MM.1S (cell line): ENCODE measurements at regions not wholly inside any gene's neighbourhood (a gene's known extent, or its start where the extent isn't known, plus 50 kb on each side); places are given as distances from the start of the nearest gene placed in this dataset.
A peak's percentile ranks its signal among the peaks of the same experiment; 100 is the strongest.

ENCODE experiments used
- DNase-seq: peaks from one replicate; pipeline ENCODE4 v3.0.0-alpha.2; 2015
- H2AFZ ChIP-seq: fragments of 300-600 bp; sonication (generic); 2 replicates; pipeline ENCODE4 v1.6.0; 2016; ENCODE audit warnings: antibody characterized with exemption, low read length
- H3F3A ChIP-seq: fragments of 300-600 bp; sonication (generic); 2 replicates; pipeline ENCODE4 v1.6.1; 2016; ENCODE audit warnings: mild to moderate bottlenecking, antibody characterized with exemption, low read length, moderate library complexity, mixed read lengths; ENCODE audit not compliant: insufficient read depth
- H3K27ac ChIP-seq: fragments of 300-600 bp; sonication (generic); 2 replicates; pipeline ENCODE4 v1.5.1; 2016; ENCODE audit warnings: mild to moderate bottlenecking, low read length
- H3K27me3 ChIP-seq: fragments of 300-600 bp; sonication (generic); replicated peaks from 2 replicates; pipeline ENCODE4 v1.6.0; 2016; ENCODE audit warnings: low read length; ENCODE audit not compliant: insufficient read depth
- H3K36me3 ChIP-seq: fragments of 300-600 bp; sonication (generic); replicated peaks from 2 replicates; pipeline ENCODE4 v1.6.1; 2016; ENCODE audit warnings: mild to moderate bottlenecking, low read length, mixed read lengths; ENCODE audit not compliant: insufficient read depth
- H3K4me1 ChIP-seq: fragments of 300-600 bp; sonication (generic); 2 replicates; pipeline ENCODE4 v1.6.1; 2016; ENCODE audit warnings: low read length, mixed read lengths
- H3K4me2 ChIP-seq: fragments of 300-600 bp; sonication (generic); 2 replicates; pipeline ENCODE4 v1.6.0; 2016; ENCODE audit warnings: low read depth, low read length
- H3K4me3 ChIP-seq: fragments of 300-600 bp; sonication (generic); 2 replicates; pipeline ENCODE4 v1.5.1; 2016; ENCODE audit warnings: low read length, mixed read lengths
- H3K79me2 ChIP-seq: fragments of 300-600 bp; sonication (generic); 2 replicates; pipeline ENCODE4 v1.6.1; 2016; ENCODE audit warnings: mixed run types, low read length, mixed read lengths
- H3K9ac ChIP-seq: fragments of 300-600 bp; sonication (generic); 2 replicates; pipeline ENCODE4 v1.6.1; 2016; ENCODE audit warnings: low read length, mixed read lengths
- H3K9me2 ChIP-seq: fragments of 300-600 bp; sonication (generic); replicated peaks from 2 replicates; pipeline ENCODE4 v1.6.1; 2016; ENCODE audit warnings: mild to moderate bottlenecking, low read length, mixed read lengths; ENCODE audit not compliant: insufficient read depth
- H3K9me3 ChIP-seq: fragments of 300-600 bp; sonication (generic); replicated peaks from 2 replicates; pipeline ENCODE4 v1.6.1; 2016; ENCODE audit warnings: mild to moderate bottlenecking, low read length, mixed read lengths; ENCODE audit not compliant: insufficient read depth
- H4K20me1 ChIP-seq: fragments of 300-600 bp; sonication (generic); 2 replicates; pipeline ENCODE4 v1.6.1; 2016; ENCODE audit warnings: mild to moderate bottlenecking, low read length, moderate library complexity, mixed read lengths; ENCODE audit not compliant: insufficient read depth
- EZH2 ChIP-seq: fragments of 300-600 bp; sonication (generic); optimal IDR thresholded peaks from 2 replicates; pipeline ENCODE3; 2017; ENCODE audit warnings: low read depth, mild to moderate bottlenecking, antibody characterized with exemption, low read length, mixed read lengths
- EZH2phosphoT487 ChIP-seq: fragments of 300-600 bp; sonication (generic); IDR thresholded peaks from 2 replicates; pipeline ENCODE4 v1.6.1; 2018; ENCODE audit warnings: antibody characterized with exemption, low read length
- TF ChIP-seq, protein P1 (sequence below): fragments of 300-600 bp; sonication (generic); IDR thresholded peaks from 2 replicates; pipeline ENCODE4 v1.5.1; 2016; ENCODE audit warnings: antibody characterized with exemption, low read length, mixed read lengths

GRCh38 chr1:115469703-115470476 lies 131.8 kb upstream of the NGF start:
- H3K4me2 ChIP-seq = no peak overlapping the region
- H3K27ac ChIP-seq = no peak overlapping the region
- H3K4me3 ChIP-seq = no peak overlapping the region
- H3K9ac ChIP-seq = no peak overlapping the region
- H3K9me3 ChIP-seq = no peaks in the 10 kb centered on the region
- no peaks in the 10 kb centered on the region for H3K27me3 ChIP-seq
- no peaks in the 10 kb centered on the region for H4K20me1 ChIP-seq
- no peak for TF ChIP-seq EZH2
- TF ChIP-seq, protein P1, sequence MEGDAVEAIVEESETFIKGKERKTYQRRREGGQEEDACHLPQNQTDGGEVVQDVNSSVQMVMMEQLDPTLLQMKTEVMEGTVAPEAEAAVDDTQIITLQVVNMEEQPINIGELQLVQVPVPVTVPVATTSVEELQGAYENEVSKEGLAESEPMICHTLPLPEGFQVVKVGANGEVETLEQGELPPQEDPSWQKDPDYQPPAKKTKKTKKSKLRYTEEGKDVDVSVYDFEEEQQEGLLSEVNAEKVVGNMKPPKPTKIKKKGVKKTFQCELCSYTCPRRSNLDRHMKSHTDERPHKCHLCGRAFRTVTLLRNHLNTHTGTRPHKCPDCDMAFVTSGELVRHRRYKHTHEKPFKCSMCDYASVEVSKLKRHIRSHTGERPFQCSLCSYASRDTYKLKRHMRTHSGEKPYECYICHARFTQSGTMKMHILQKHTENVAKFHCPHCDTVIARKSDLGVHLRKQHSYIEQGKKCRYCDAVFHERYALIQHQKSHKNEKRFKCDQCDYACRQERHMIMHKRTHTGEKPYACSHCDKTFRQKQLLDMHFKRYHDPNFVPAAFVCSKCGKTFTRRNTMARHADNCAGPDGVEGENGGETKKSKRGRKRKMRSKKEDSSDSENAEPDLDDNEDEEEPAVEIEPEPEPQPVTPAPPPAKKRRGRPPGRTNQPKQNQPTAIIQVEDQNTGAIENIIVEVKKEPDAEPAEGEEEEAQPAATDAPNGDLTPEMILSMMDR = peak; percentile 76
- no peaks in the 10 kb centered on the region for H3K4me1 ChIP-seq
- H3K79me2 ChIP-seq = no peaks in the 10 kb centered on the region
- no peak for DNase-seq
- no peak overlapping the region for H2AFZ ChIP-seq
- no peaks in the 10 kb centered on the region for H3K36me3 ChIP-seq
- no peaks in the 10 kb centered on the region for H3F3A ChIP-seq
- H3K9me2 ChIP-seq = no peaks in the 10 kb centered on the region

GRCh38 chr1:115467790-115468189 lies 129.7 kb upstream of the NGF start:
- no peaks in the 10 kb centered on the region for H3K9me2 ChIP-seq
- H3K4me2 ChIP-seq = no peak overlapping the region
- H3K9ac ChIP-seq = no peak overlapping the region
- no peak for DNase-seq
- H3K36me3 ChIP-seq = no peaks in the 10 kb centered on the region
- no peaks in the 10 kb centered on the region for H3K79me2 ChIP-seq
- H3K4me3 ChIP-seq = no peak overlapping the region
- H3K27ac ChIP-seq = no peak overlapping the region
- H2AFZ ChIP-seq = no peak overlapping the region
- H3K4me1 ChIP-seq = no peaks in the 10 kb centered on the region
- no peaks in the 10 kb centered on the region for H3F3A ChIP-seq
- H3K9me3 ChIP-seq = no peaks in the 10 kb centered on the region
- H4K20me1 ChIP-seq = no peaks in the 10 kb centered on the region
- TF ChIP-seq, protein P1 = no peak
- TF ChIP-seq EZH2 (no peak), EZH2phosphoT487 (no peak)
- no peaks in the 10 kb centered on the region for H3K27me3 ChIP-seq

DNA sequence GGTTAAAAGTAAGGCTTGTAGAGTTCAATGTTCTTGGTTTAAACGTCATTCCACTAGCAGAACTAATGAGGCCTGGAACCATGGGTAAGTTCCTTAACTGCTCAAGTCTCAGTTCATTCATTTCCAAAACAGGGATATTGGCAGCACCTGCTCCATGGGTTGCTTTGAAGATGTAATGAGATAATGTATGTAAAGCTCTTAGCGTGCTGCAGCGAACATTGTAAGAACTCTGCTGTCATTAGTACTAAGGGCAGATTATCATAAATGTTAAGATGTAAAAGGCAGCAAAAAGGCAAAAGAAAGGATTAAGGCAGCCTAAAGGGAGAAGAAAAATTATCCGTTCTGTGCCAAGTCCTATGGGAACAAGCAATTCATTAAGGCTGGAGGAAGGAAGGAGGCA lies 129.1 kb upstream of the NGF start:
- no peak for DNase-seq
- H2AFZ ChIP-seq = no peak overlapping the region
- no peaks in the 10 kb centered on the region for H3K9me2 ChIP-seq

More for the DNA sequence above, 129.1 kb upstream of the NGF start:
- H3K27me3 ChIP-seq = no peaks in the 10 kb centered on the region
- no peaks in the 10 kb centered on the region for H3K79me2 ChIP-seq
- no peaks in the 10 kb centered on the region for H3K9me3 ChIP-seq
- H3F3A ChIP-seq = no peaks in the 10 kb centered on the region
- no peaks in the 10 kb centered on the region for H3K36me3 ChIP-seq
- H3K27ac ChIP-seq = no peak overlapping the region
- H3K4me3 ChIP-seq = no peak overlapping the region
- no peaks in the 10 kb centered on the region for H4K20me1 ChIP-seq
- TF ChIP-seq EZH2 (no peak), EZH2phosphoT487 (no peak)
- TF ChIP-seq, protein P1 = no peak
- no peak overlapping the region for H3K9ac ChIP-seq
- H3K4me1 ChIP-seq = no peaks in the 10 kb centered on the region
- no peak overlapping the region for H3K4me2 ChIP-seq
